GM12878 (cell line): ENCODE measurements at regions not wholly inside any gene's neighbourhood (a gene's known extent, or its start where the extent isn't known, plus 50 kb on each side); places are given as distances from the start of the nearest gene placed in this dataset.

Experiments
- ATAC-seq: fragments of 200-7000 bp; cut with Tn5 transposase; 3 replicates; pipeline ENCODE4 v1.9.1; 2020; ENCODE audit warnings: mild to moderate bottlenecking, moderate library complexity
- BruUV-seq: library from RNA; stranded (reverse); fragments of 400-500 nt; replicated peaks from 2 replicates; lab custom pipeline; 2021; lab: Mats Ljungman, UMichigan
- CTCF ChIA-PET: fragments of 300-600 bp; sonication (Branson Sonifier 250); formaldehyde crosslinking; extraction: SDS; loops from one replicate; lab custom pipeline; 2021; ENCODE audit warnings: inconsistent platforms; lab: Yijun Ruan, JAX
- POLR2A ChIA-PET: fragments of 350-600 bp; formaldehyde crosslinking; extraction: SDS; loops from one replicate; lab custom pipeline; 2021; ENCODE audit warnings: inconsistent platforms; lab: Charles Lee
- RAD21 ChIA-PET: fragments of 300-600 bp; sonication (Branson Sonifier 250); formaldehyde crosslinking; loops from one replicate; lab custom pipeline; 2023; ENCODE audit warnings: antibody characterized with exemption; ENCODE audit not compliant: unreplicated experiment; lab: Charles Lee
- SMC1A ChIA-PET: fragments of 300-600 bp; sonication (Branson Sonifier 250); formaldehyde crosslinking; loops from one replicate; lab custom pipeline; 2023; ENCODE audit not compliant: unreplicated experiment, uncharacterized antibody; lab: Charles Lee
- DNase-seq: peaks from one replicate; pipeline ENCODE4 v3.0.0-alpha.2; 2011; ENCODE audit warnings: low read depth, low spot score
- FAIRE-seq: peaks from 3 replicates; lab custom pipeline; 2011; peaks lifted over from hg19 to GRCh38; lab: Jason Lieb, UNC
- H2AFZ ChIP-seq: 2 replicates; pipeline ENCODE4 v1.6.0; 2011; ENCODE audit warnings: low read depth, low read length, control low read depth; ENCODE audit not compliant: control insufficient read depth
- H3K27ac ChIP-seq: 2 replicates; pipeline ENCODE4 v1.5.1; 2011; ENCODE audit warnings: control low read depth; ENCODE audit not compliant: control insufficient read depth, insufficient read depth
- H3K27me3 ChIP-seq, 2 experiments: replicated peaks in 1 of 2; 2 replicates each; pipeline versions ENCODE4 v1.6.0 to v1.6.1; 2011; ENCODE audit warnings: low read length in 1 of 2; ENCODE audit not compliant: control insufficient read depth in 2 of 2, insufficient read depth in 2 of 2
- H3K36me3 ChIP-seq, 2 experiments: 2 replicates each; pipeline ENCODE4 v1.5.1; 2011; ENCODE audit warnings: low read length in 1 of 2; ENCODE audit not compliant: control insufficient read depth in 2 of 2, insufficient read depth in 2 of 2
- H3K4me1 ChIP-seq: 2 replicates; pipeline ENCODE4 v1.6.1; 2011; ENCODE audit warnings: mild to moderate bottlenecking, low read length, moderate library complexity, mixed read lengths; ENCODE audit not compliant: control insufficient read depth, insufficient read depth
- H3K4me2 ChIP-seq: 2 replicates; pipeline ENCODE4 v1.6.0; 2011; ENCODE audit warnings: control low read depth; ENCODE audit not compliant: control insufficient read depth, insufficient read depth
- H3K4me3 ChIP-seq: fragments of 200-600 bp; sonication (generic); 2 replicates; pipeline ENCODE4 v1.5.1; 2016
- H3K79me2 ChIP-seq: 2 replicates; pipeline ENCODE4 v1.6.0; 2011; ENCODE audit warnings: low read length; ENCODE audit not compliant: control insufficient read depth, insufficient read depth
- H3K9ac ChIP-seq: 2 replicates; pipeline ENCODE4 v1.8.0; 2011; ENCODE audit warnings: low read length, control low read depth, mixed read lengths; ENCODE audit not compliant: control insufficient read depth, insufficient read depth
- H3K9me3 ChIP-seq: replicated peaks from 3 replicates; pipeline ENCODE4 v1.5.1; 2011; ENCODE audit warnings: mild to moderate bottlenecking, low read length; ENCODE audit not compliant: control insufficient read depth, insufficient read depth
- H4K20me1 ChIP-seq: 2 replicates; pipeline ENCODE4 v1.6.0; 2011; ENCODE audit not compliant: control insufficient read depth, insufficient read depth
- ASH2L ChIP-seq: fragments of 300-600, 200-600 bp; sonication (generic); IDR thresholded peaks from 2 replicates; pipeline ENCODE4 v1.6.1; 2017; ENCODE audit warnings: low read depth, mild to moderate bottlenecking, borderline replicate concordance
- CBFB ChIP-seq: IDR thresholded peaks from 2 replicates; pipeline ENCODE4 v1.6.1; 2016; ENCODE audit warnings: antibody characterized with exemption, low read depth
- FOS ChIP-seq: IDR thresholded peaks from 3 replicates; pipeline ENCODE4 v1.6.1; 2011; ENCODE audit warnings: borderline replicate concordance; ENCODE audit not compliant: insufficient read length; ENCODE audit errors: extremely low read depth
- GATAD2B ChIP-seq: fragments of 450-650 bp; conservative IDR thresholded peaks from 2 replicates; pipeline ENCODE4 v1.6.1; 2017; ENCODE audit warnings: low read depth, mild to moderate bottlenecking, moderate library complexity
- HDGF ChIP-seq: fragments of 450-650 bp; IDR thresholded peaks from 2 replicates; pipeline ENCODE4 v1.6.1; 2016; ENCODE audit warnings: antibody characterized with exemption
- IKZF2 ChIP-seq, 2 experiments: fragments of 450-650 bp; IDR thresholded peaks; 2 replicates each; pipeline ENCODE4 v1.6.1; 2017; ENCODE audit warnings: mild to moderate bottlenecking in 2 of 2, moderate library complexity in 2 of 2
- KDM1A ChIP-seq: fragments of 200-600 bp; sonication (generic); IDR thresholded peaks from 2 replicates; pipeline ENCODE4 v1.6.1; 2016; ENCODE audit warnings: borderline replicate concordance
- NFIC ChIP-seq: IDR thresholded peaks from 2 replicates; pipeline ENCODE4 v1.6.1; 2012; ENCODE audit warnings: low read depth, mild to moderate bottlenecking, inconsistent platforms, low read length, moderate library complexity
- PML ChIP-seq: IDR thresholded peaks from 2 replicates; pipeline ENCODE4 v1.6.1; 2012; ENCODE audit warnings: low read length, inconsistent platforms
- POLR2AphosphoS5 ChIP-seq: IDR thresholded peaks from 2 replicates; pipeline ENCODE4 v1.6.1; 2011; ENCODE audit warnings: mild to moderate bottlenecking, low read length, inconsistent platforms
- RFX5 ChIP-seq: IDR thresholded peaks from 2 replicates; pipeline ENCODE4 v1.6.1; 2011; ENCODE audit warnings: low read depth, low read length, improper control_type of control experiment
- SIN3A ChIP-seq: IDR thresholded peaks from 2 replicates; pipeline ENCODE4 v1.6.1; 2012; ENCODE audit warnings: low read depth, low read length, improper control_type of control experiment
- SMAD5 ChIP-seq: IDR thresholded peaks from 2 replicates; pipeline ENCODE4 v1.6.1; 2016; ENCODE audit warnings: antibody characterized with exemption, low read depth
- YY1 ChIP-seq: IDR thresholded peaks from 2 replicates; pipeline ENCODE4 v1.6.1; 2011; ENCODE audit warnings: low read depth, mild to moderate bottlenecking, low read length
- ZNF622 ChIP-seq: fragments of 450-650 bp; IDR thresholded peaks from 2 replicates; pipeline ENCODE4 v1.6.1; 2017; ENCODE audit warnings: mild to moderate bottlenecking, inconsistent platforms
- WGBS: methylation state at CpG from one replicate; pipeline ENCODE4 v1.1.6; 2016; ENCODE audit warnings: low lambda C conversion rate; ENCODE audit not compliant: insufficient replicate concordance, insufficient coverage; ENCODE audit errors: missing lambda C conversion rate; 5-methylcytosine and 5-hydroxymethylcytosine counted together
- in situ Hi-C: fragments of 300-500 bp; cut with MboI; formaldehyde crosslinking; loops from 9 replicates; pipeline ENCODE4 v1.14.3; 2018; ENCODE audit warnings: mixed read lengths
- intact Hi-C: fragments of 100-400 bp; cut with micrococcal nuclease; formaldehyde crosslinking; loops from one replicate; pipeline ENCODE4 v1.14.2; 2022; ENCODE audit not compliant: unreplicated experiment
- TF ChIP-seq, protein P1 (sequence below): fragments of 450-650 bp; IDR thresholded peaks from 2 replicates; pipeline ENCODE4 v1.6.1; 2018; ENCODE audit warnings: mild to moderate bottlenecking, low read depth, moderate library complexity; ENCODE audit not compliant: partially characterized antibody
- TF ChIP-seq, protein P2 (sequence below): fragments of 450-650 bp; IDR thresholded peaks from 2 replicates; pipeline ENCODE4 v1.6.1; 2018; ENCODE audit warnings: borderline replicate concordance, mild to moderate bottlenecking; ENCODE audit not compliant: partially characterized antibody
- TF ChIP-seq, protein P3 (sequence below), 3 experiments: IDR thresholded peaks in 2 of 3; conservative IDR thresholded peaks in 1 of 3; 2 replicates each; pipeline ENCODE4 v1.5.1; 2011; ENCODE audit warnings: low read depth in 3 of 3, low read length in 3 of 3, mild to moderate bottlenecking in 3 of 3, control low read depth in 2 of 3, moderate library complexity in 2 of 3, inconsistent platforms in 1 of 3, mixed read lengths in 1 of 3; ENCODE audit not compliant: control insufficient read depth in 2 of 3, insufficient read depth in 1 of 3; ENCODE audit errors: extremely low read depth in 1 of 3

DNA sequence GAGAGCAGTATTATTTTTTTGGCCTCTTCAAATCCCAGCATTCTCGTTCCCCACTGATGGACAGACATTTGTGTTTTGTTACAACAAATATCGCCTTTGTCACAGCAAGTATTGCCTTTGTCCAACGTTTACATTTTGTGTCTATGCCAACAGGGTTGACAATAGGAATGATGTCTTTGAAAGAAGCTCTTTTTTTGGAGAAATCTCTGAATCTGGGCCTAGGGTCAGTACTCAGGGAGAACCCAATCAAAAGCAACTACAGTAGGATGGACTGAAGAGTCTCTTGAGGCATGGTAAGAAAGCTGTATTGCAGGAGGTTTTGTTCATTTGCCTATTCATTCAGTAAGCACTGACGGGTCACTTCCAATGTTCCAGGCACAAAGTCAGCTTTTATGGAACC lies 57.7 kb upstream of the KLF14 start:
- no peak for ATAC-seq
- DNase-seq = no peak
- Histone ChIP-seq H3K9ac (no peak overlapping the region), H4K20me1 (no peaks in the 10 kb centered on the region), H3K36me3 (no peaks in the 10 kb centered on the region), H3K4me1 (no peaks in the 10 kb centered on the region), H3K79me2 (no peaks in the 10 kb centered on the region), H3K4me3 (no peak overlapping the region), H3K27me3 (no peaks in the 10 kb centered on the region), H2AFZ (no peak overlapping the region), H3K4me2 (no peak overlapping the region), H3K9me3 (no peaks in the 10 kb centered on the region), H3K27ac (no peak overlapping the region)
- no TSS peak for BruUV-seq
- SMC1A ChIA-PET = interaction anchor here (1.0 kb wide), 1 partner anchor 20 kb away, joined by 7 read pairs; no protein-coding TSS in a partner anchor
- CTCF ChIA-PET = no interaction called here
- in situ Hi-C loops (no loop called here), intact Hi-C loops (no loop called here)
- POLR2A ChIA-PET = interaction anchor here (0.6 to 0.7 kb wide), 2 partner anchors 74 to 792 kb away, joined by 3 to 4 read pairs; no protein-coding TSS in a partner anchor
- WGBS = 16% methylated on average over 4 of the region's 4 CpGs
- TF ChIP-seq PML (no peak), IKZF2 (IDR thresholded peaks at IDR 0.05) (no peak), RFX5 (no peak), POLR2AphosphoS5 (no peak), FOS (no peak), YY1 (no peak), CBFB (no peak), ZNF622 (no peak), ASH2L (no peak), GATAD2B (no peak), HDGF (no peak), KDM1A (no peak), SMAD5 (no peak), SIN3A (no peak), NFIC (no peak)
- TF ChIP-seq, protein P1, sequence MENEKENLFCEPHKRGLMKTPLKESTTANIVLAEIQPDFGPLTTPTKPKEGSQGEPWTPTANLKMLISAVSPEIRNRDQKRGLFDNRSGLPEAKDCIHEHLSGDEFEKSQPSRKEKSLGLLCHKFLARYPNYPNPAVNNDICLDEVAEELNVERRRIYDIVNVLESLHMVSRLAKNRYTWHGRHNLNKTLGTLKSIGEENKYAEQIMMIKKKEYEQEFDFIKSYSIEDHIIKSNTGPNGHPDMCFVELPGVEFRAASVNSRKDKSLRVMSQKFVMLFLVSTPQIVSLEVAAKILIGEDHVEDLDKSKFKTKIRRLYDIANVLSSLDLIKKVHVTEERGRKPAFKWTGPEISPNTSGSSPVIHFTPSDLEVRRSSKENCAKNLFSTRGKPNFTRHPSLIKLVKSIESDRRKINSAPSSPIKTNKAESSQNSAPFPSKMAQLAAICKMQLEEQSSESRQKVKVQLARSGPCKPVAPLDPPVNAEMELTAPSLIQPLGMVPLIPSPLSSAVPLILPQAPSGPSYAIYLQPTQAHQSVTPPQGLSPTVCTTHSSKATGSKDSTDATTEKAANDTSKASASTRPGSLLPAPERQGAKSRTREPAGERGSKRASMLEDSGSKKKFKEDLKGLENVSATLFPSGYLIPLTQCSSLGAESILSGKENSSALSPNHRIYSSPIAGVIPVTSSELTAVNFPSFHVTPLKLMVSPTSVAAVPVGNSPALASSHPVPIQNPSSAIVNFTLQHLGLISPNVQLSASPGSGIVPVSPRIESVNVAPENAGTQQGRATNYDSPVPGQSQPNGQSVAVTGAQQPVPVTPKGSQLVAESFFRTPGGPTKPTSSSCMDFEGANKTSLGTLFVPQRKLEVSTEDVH = no peak
- TF ChIP-seq, protein P2, sequence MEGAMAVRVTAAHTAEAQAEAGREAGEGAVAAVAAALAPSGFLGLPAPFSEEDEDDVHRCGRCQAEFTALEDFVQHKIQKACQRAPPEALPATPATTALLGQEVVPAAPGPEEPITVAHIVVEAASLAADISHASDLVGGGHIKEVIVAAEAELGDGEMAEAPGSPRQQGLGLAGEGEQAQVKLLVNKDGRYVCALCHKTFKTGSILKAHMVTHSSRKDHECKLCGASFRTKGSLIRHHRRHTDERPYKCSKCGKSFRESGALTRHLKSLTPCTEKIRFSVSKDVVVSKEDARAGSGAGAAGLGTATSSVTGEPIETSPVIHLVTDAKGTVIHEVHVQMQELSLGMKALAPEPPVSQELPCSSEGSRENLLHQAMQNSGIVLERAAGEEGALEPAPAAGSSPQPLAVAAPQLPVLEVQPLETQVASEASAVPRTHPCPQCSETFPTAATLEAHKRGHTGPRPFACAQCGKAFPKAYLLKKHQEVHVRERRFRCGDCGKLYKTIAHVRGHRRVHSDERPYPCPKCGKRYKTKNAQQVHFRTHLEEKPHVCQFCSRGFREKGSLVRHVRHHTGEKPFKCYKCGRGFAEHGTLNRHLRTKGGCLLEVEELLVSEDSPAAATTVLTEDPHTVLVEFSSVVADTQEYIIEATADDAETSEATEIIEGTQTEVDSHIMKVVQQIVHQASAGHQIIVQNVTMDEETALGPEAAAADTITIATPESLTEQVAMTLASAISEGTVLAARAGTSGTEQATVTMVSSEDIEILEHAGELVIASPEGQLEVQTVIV = no peak
- TF ChIP-seq, protein P3, sequence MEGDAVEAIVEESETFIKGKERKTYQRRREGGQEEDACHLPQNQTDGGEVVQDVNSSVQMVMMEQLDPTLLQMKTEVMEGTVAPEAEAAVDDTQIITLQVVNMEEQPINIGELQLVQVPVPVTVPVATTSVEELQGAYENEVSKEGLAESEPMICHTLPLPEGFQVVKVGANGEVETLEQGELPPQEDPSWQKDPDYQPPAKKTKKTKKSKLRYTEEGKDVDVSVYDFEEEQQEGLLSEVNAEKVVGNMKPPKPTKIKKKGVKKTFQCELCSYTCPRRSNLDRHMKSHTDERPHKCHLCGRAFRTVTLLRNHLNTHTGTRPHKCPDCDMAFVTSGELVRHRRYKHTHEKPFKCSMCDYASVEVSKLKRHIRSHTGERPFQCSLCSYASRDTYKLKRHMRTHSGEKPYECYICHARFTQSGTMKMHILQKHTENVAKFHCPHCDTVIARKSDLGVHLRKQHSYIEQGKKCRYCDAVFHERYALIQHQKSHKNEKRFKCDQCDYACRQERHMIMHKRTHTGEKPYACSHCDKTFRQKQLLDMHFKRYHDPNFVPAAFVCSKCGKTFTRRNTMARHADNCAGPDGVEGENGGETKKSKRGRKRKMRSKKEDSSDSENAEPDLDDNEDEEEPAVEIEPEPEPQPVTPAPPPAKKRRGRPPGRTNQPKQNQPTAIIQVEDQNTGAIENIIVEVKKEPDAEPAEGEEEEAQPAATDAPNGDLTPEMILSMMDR (IDR thresholded peaks at IDR 0.05 in 2 of 3, conservative IDR thresholded peaks at IDR 0.05 in 1 of 3; ENCODE audit: control insufficient read depth in 2 of 3, extremely low read depth in 1 of 3, insufficient read depth in 1 of 3, low read depth in 3 of 3, low read length in 3 of 3) = no peak
- no peak for FAIRE-seq
- RAD21 ChIA-PET = no interaction called here
